SH-SY5Y (cell line): ENCODE measurements at regions not wholly inside any gene's neighbourhood (a gene's known extent, or its start where the extent isn't known, plus 50 kb on each side); places are given as distances from the start of the nearest gene placed in this dataset.

ENCODE experiments used
- GATA2 ChIP-seq: IDR thresholded peaks from 2 replicates; pipeline ENCODE4 v1.6.1; 2011; ENCODE audit warnings: mild to moderate bottlenecking, low read depth, low read length
- GATA3 ChIP-seq: IDR thresholded peaks from 2 replicates; pipeline ENCODE4 v1.6.1; 2011; ENCODE audit warnings: low read depth, mild to moderate bottlenecking, low read length, moderate library complexity

- no peak for TF ChIP-seq GATA2
- no peak for TF ChIP-seq GATA3
Measured at GRCh38 chr15:95584088-95584487, 746.4 kb upstream of the NR2F2 start.
